Panc1 (cell line): ENCODE measurements at regions not wholly inside any gene's neighbourhood (a gene's known extent, or its start where the extent isn't known, plus 50 kb on each side); places are given as distances from the start of the nearest gene placed in this dataset.

Experiments
- POLR2AphosphoS5 ChIP-seq: IDR thresholded peaks from 2 replicates; pipeline ENCODE4 v1.6.1; 2012; ENCODE audit warnings: mild to moderate bottlenecking, low read depth, low read length, moderate library complexity
- SIN3A ChIP-seq: IDR thresholded peaks from 2 replicates; pipeline ENCODE4 v1.6.1; 2012; ENCODE audit warnings: low read depth, mild to moderate bottlenecking, low read length, moderate library complexity, borderline replicate concordance; ENCODE audit not compliant: insufficient read depth
- TCF7L2 ChIP-seq: IDR thresholded peaks from 2 replicates; pipeline ENCODE4 v1.6.1; 2011; ENCODE audit warnings: mild to moderate bottlenecking, low read depth, low read length, inconsistent platforms
- TF ChIP-seq, protein P1 (sequence below): fragments of 450-650 bp; IDR thresholded peaks from 2 replicates; pipeline ENCODE4 v1.5.1; 2017; ENCODE audit warnings: mild to moderate bottlenecking
- TF ChIP-seq, protein P2 (sequence below), 2 experiments: IDR thresholded peaks; 2 replicates each; pipeline ENCODE4 v1.6.1; 2011 to 2012; ENCODE audit warnings: low read depth in 2 of 2, control low read depth in 1 of 2, low read length in 1 of 2, mild to moderate bottlenecking in 1 of 2, moderate library complexity in 1 of 2; ENCODE audit not compliant: insufficient read depth in 1 of 2

DNA sequence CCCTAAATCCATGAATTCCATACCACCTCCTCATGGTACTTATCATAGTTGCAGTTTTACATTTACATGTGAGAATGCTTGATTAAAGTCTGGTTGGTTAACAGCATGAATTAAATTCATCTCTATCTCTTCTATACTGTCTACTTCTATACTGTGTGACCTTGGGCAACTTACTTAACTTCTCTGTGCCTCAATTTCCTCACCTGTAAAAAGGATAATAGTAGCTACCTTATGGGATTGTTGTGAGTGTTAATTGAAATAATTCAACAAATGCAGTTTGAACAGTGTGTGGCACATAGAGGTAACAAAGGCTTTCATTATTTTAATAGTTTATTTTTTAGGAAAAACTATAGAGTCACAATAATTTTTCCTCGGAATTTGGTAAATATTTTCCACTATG, 231.3 kb downstream of the RRAGC start:
- TF ChIP-seq, protein P1, sequence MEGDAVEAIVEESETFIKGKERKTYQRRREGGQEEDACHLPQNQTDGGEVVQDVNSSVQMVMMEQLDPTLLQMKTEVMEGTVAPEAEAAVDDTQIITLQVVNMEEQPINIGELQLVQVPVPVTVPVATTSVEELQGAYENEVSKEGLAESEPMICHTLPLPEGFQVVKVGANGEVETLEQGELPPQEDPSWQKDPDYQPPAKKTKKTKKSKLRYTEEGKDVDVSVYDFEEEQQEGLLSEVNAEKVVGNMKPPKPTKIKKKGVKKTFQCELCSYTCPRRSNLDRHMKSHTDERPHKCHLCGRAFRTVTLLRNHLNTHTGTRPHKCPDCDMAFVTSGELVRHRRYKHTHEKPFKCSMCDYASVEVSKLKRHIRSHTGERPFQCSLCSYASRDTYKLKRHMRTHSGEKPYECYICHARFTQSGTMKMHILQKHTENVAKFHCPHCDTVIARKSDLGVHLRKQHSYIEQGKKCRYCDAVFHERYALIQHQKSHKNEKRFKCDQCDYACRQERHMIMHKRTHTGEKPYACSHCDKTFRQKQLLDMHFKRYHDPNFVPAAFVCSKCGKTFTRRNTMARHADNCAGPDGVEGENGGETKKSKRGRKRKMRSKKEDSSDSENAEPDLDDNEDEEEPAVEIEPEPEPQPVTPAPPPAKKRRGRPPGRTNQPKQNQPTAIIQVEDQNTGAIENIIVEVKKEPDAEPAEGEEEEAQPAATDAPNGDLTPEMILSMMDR, result no peak
- TF ChIP-seq POLR2AphosphoS5, result no peak
- TF ChIP-seq, protein P2, sequence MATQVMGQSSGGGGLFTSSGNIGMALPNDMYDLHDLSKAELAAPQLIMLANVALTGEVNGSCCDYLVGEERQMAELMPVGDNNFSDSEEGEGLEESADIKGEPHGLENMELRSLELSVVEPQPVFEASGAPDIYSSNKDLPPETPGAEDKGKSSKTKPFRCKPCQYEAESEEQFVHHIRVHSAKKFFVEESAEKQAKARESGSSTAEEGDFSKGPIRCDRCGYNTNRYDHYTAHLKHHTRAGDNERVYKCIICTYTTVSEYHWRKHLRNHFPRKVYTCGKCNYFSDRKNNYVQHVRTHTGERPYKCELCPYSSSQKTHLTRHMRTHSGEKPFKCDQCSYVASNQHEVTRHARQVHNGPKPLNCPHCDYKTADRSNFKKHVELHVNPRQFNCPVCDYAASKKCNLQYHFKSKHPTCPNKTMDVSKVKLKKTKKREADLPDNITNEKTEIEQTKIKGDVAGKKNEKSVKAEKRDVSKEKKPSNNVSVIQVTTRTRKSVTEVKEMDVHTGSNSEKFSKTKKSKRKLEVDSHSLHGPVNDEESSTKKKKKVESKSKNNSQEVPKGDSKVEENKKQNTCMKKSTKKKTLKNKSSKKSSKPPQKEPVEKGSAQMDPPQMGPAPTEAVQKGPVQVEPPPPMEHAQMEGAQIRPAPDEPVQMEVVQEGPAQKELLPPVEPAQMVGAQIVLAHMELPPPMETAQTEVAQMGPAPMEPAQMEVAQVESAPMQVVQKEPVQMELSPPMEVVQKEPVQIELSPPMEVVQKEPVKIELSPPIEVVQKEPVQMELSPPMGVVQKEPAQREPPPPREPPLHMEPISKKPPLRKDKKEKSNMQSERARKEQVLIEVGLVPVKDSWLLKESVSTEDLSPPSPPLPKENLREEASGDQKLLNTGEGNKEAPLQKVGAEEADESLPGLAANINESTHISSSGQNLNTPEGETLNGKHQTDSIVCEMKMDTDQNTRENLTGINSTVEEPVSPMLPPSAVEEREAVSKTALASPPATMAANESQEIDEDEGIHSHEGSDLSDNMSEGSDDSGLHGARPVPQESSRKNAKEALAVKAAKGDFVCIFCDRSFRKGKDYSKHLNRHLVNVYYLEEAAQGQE (IDR thresholded peaks at IDR 0.05; ENCODE audit: insufficient read depth in 1 of 2, low read depth in 2 of 2, low read length in 1 of 2), result no peak
- TF ChIP-seq SIN3A, result no peak
- no peak for TF ChIP-seq TCF7L2
